GM12864 (cell line): ENCODE measurements at regions not wholly inside any gene's neighbourhood (a gene's known extent, or its start where the extent isn't known, plus 50 kb on each side); places are given as distances from the start of the nearest gene placed in this dataset.
"Not testable (repeated sequence)": the region's sequence is repeated elsewhere in the genome, so short reads cannot be mapped to it uniquely, and the experiment has no call there.

Source experiments
- DNase-seq: peaks from one replicate; pipeline ENCODE4 v3.0.0-alpha.2; 2011; ENCODE audit warnings: low read depth
- H3K4me3 ChIP-seq: 2 replicates; pipeline ENCODE4 v1.5.1; 2011; ENCODE audit warnings: mild to moderate bottlenecking, low read depth, low read length, control low read depth
- CTCF ChIP-seq: IDR thresholded peaks from 2 replicates; pipeline ENCODE4 v1.5.1; 2011; ENCODE audit warnings: low read depth, mild to moderate bottlenecking, moderate library complexity, low read length, control low read depth, inconsistent platforms; ENCODE audit errors: missing control alignments

- no peak overlapping the region for H3K4me3 ChIP-seq
- no peak for TF ChIP-seq CTCF
- DNase-seq = no peak
These were observed 649.1 kb downstream of the EPM2A start for GRCh38 chr6:145086197-145086596.

GRCh38 chr6:145087034-145087433 lies 648.3 kb downstream of the EPM2A start:
- TF ChIP-seq CTCF = no peak
- no peak for DNase-seq
- H3K4me3 ChIP-seq = no peak overlapping the region

- no peak overlapping the region for H3K4me3 ChIP-seq
- no peak for DNase-seq
- TF ChIP-seq CTCF = no peak
These were observed 644.3 kb downstream of the EPM2A start for GRCh38 chr6:145090801-145091585.

GRCh38 chr6:145091586-145092142 lies 643.7 kb downstream of the EPM2A start:
- no peak for TF ChIP-seq CTCF
- H3K4me3 ChIP-seq = no peak overlapping the region
- DNase-seq = no peak

- no peak for DNase-seq
- H3K4me3 ChIP-seq = no peak overlapping the region
- no peak for TF ChIP-seq CTCF
These were observed 642.8 kb downstream of the EPM2A start for GRCh38 chr6:145092554-145092953.

- no peak overlapping the region for H3K4me3 ChIP-seq
- no peak for TF ChIP-seq CTCF
- no peak for DNase-seq
These were observed 642.1 kb downstream of the EPM2A start for GRCh38 chr6:145093226-145093625.

- TF ChIP-seq CTCF = no peak
- DNase-seq = no peak
These were observed 638.5 kb downstream of the EPM2A start for GRCh38 chr6:145096846-145097245.

GRCh38 chr6:145098127-145098526 lies 637.2 kb downstream of the EPM2A start:
- not testable (repeated sequence) for H3K4me3 ChIP-seq, DNase-seq

More at GRCh38 chr6:145096846-145097245, 638.5 kb downstream of the EPM2A start:
- no peak overlapping the region for H3K4me3 ChIP-seq
